OCI-LY7 (cell line): ENCODE measurements at regions not wholly inside any gene's neighbourhood (a gene's known extent, or its start where the extent isn't known, plus 50 kb on each side); places are given as distances from the start of the nearest gene placed in this dataset.

Experiments used
- CTCF ChIP-seq: fragments of 200-600 bp; sonication (generic); conservative IDR thresholded peaks from 2 replicates; pipeline ENCODE4 v1.5.1; 2014; ENCODE audit warnings: mild to moderate bottlenecking, antibody characterized with exemption, low read length, moderate library complexity, mixed read lengths
- EZH2phosphoT487 ChIP-seq: fragments of 200-600 bp; sonication (generic); IDR thresholded peaks from 2 replicates; pipeline ENCODE4 v1.6.1; 2018; ENCODE audit warnings: low read depth, borderline replicate concordance, mild to moderate bottlenecking, mixed run types, antibody characterized with exemption, low read length, moderate library complexity, mixed read lengths

- TF ChIP-seq CTCF (no peak), EZH2phosphoT487 (no peak)
Measured at GRCh38 chr1:157404614-157405013, 147.7 kb downstream of the FCRL5 start.
